Lung (tissue), 11 donors: ENCODE measurements at regions not wholly inside any gene's neighbourhood (a gene's known extent, or its start where the extent isn't known, plus 50 kb on each side); places are given as distances from the start of the nearest gene placed in this dataset.

ENCODE experiments used
- ATAC-seq: fragments of 200-7000 bp; cut with Tn5 transposase; one replicate; pipeline ENCODE4 v1.9.1; 2020; ENCODE audit warnings: moderate number of reproducible peaks; ENCODE audit not compliant: insufficient read depth, low FRiP score
- DNase-seq, 3 donors: peaks; one replicate each; pipeline ENCODE4 v3.0.0-alpha.2; 2013 to 2017
- H3K27ac ChIP-seq, 2 donors: one replicate each; pipeline ENCODE4 v1.5.1; 2013; ENCODE audit warnings: mild to moderate bottlenecking in 2 of 2, moderate library complexity in 2 of 2, control low read depth in 1 of 2, inconsistent platforms in 1 of 2, low read depth in 1 of 2, low read length in 1 of 2
- H3K27me3 ChIP-seq, 3 donors: one replicate each; pipeline ENCODE4 v1.5.1; 2013; ENCODE audit warnings: low read length in 2 of 3; ENCODE audit not compliant: control insufficient read depth in 3 of 3, insufficient read depth in 3 of 3
- H3K36me3 ChIP-seq, 4 donors: one replicate each; pipeline ENCODE4 v1.5.1; 2013; ENCODE audit warnings: low read length in 4 of 4, mild to moderate bottlenecking in 1 of 4, moderate library complexity in 1 of 4; ENCODE audit not compliant: control insufficient read depth in 4 of 4, insufficient read depth in 4 of 4
- H3K4me1 ChIP-seq, 5 donors: one replicate each; pipeline ENCODE4 v1.5.1; 2013; ENCODE audit warnings: low read length in 5 of 5, mild to moderate bottlenecking in 2 of 5, moderate library complexity in 1 of 5; ENCODE audit not compliant: control insufficient read depth in 5 of 5, insufficient read depth in 5 of 5
- H3K4me3 ChIP-seq: one replicate; pipeline ENCODE4 v1.5.1; 2013; ENCODE audit warnings: mild to moderate bottlenecking, control low read depth, moderate library complexity
- H3K9ac ChIP-seq, 2 donors: one replicate each; pipeline ENCODE4 v1.5.1; 2013; ENCODE audit warnings: low read length in 2 of 2, control low read depth in 1 of 2; ENCODE audit not compliant: insufficient read depth in 1 of 2
- H3K9me3 ChIP-seq, 4 donors: one replicate each; pipeline ENCODE4 v1.5.1; 2013; ENCODE audit warnings: low read length in 3 of 4, mild to moderate bottlenecking in 1 of 4, moderate library complexity in 1 of 4; ENCODE audit not compliant: control insufficient read depth in 4 of 4, insufficient read depth in 3 of 4
- CTCF ChIP-seq: IDR thresholded peaks from 2 replicates; pipeline ENCODE4 v1.5.1; 2012; ENCODE audit warnings: mild to moderate bottlenecking; ENCODE audit errors: control extremely low read depth, extremely low read depth
- WGBS, 2 donors: extraction: QIAGEN DNeasy Blood & Tissue Kit; methylation state at CpG; one replicate each; pipeline ENCODE4 v1.1.7; 2013; 5-methylcytosine and 5-hydroxymethylcytosine counted together
- donor health status: control.
- donor health status: control.
- donor health status: Bipolar disorder and iron deficiency.
- donor health status: healthy.
- donor health status: DM: yes; HTN: yes; CAD: no.

GRCh38 chr5:74073257-74073656, 447.3 kb downstream of the ARHGEF28 start:
- H3K9ac ChIP-seq: no peak overlapping the region
- no peaks in the 10 kb centered on the region for H3K9me3 ChIP-seq
- no peak overlapping the region for H3K27ac ChIP-seq
- H3K27me3 ChIP-seq: no peaks in the 10 kb centered on the region
- ATAC-seq (no peak), DNase-seq (peak in 2 of 3 donors; percentile 60 to 70)
- no peak for TF ChIP-seq CTCF
- H3K4me1 ChIP-seq: peaks cover 0 to 27% (median 14%) of the 10 kb centered on the region in 5 donors
- WGBS, 2 donors: 77 to 95% methylated on average over 2 of the region's 2 CpGs
- H3K36me3 ChIP-seq: no peaks in the 10 kb centered on the region
- H3K4me3 ChIP-seq: no peak overlapping the region

GRCh38 chr5:74072646-74073045, 446.6 kb downstream of the ARHGEF28 start:
- no peaks in the 10 kb centered on the region for H3K9me3 ChIP-seq
- H3K4me1 ChIP-seq: peaks cover 0 to 27% (median 14%) of the 10 kb centered on the region in 5 donors
- no peak overlapping the region for H3K4me3 ChIP-seq
- no peak overlapping the region for H3K27ac ChIP-seq
- H3K27me3 ChIP-seq: no peaks in the 10 kb centered on the region
- H3K9ac ChIP-seq: no peak overlapping the region
- 90 to 100% methylated on average over 1 of the region's 1 CpG for WGBS, 2 donors
- ATAC-seq (no peak), DNase-seq (no peak)
- no peak for TF ChIP-seq CTCF
- H3K36me3 ChIP-seq: no peaks in the 10 kb centered on the region

GRCh38 chr5:74070766-74071165, 444.8 kb downstream of the ARHGEF28 start:
- 69 to 91% methylated on average over 3 of the region's 3 CpGs for WGBS, 2 donors

More at GRCh38 chr5:74070766-74071165, 444.8 kb downstream of the ARHGEF28 start:
- no peak overlapping the region for H3K9ac ChIP-seq
- no peaks in the 10 kb centered on the region for H3K9me3 ChIP-seq
- no peaks in the 10 kb centered on the region for H3K27me3 ChIP-seq
- H3K27ac ChIP-seq: no peak overlapping the region
- no peak for TF ChIP-seq CTCF
- H3K4me3 ChIP-seq: no peak overlapping the region
- ATAC-seq (no peak), DNase-seq (no peak)
- H3K36me3 ChIP-seq: no peaks in the 10 kb centered on the region
- peaks cover 0 to 20% (median 11%) of the 10 kb centered on the region in 5 donors for H3K4me1 ChIP-seq
